H1 (cell line): ENCODE measurements at regions not wholly inside any gene's neighbourhood (a gene's known extent, or its start where the extent isn't known, plus 50 kb on each side); places are given as distances from the start of the nearest gene placed in this dataset.
A peak's percentile ranks its signal among the peaks of the same experiment; 100 is the strongest.
"Not testable (repeated sequence)": the region's sequence is repeated elsewhere in the genome, so short reads cannot be mapped to it uniquely, and the experiment has no call there.

Source experiments
- CTCF ChIA-PET: fragments of 300-600 bp; sonication (Branson Sonifier 250); formaldehyde crosslinking; loops from one replicate; lab custom pipeline; 2021; ENCODE audit not compliant: partially characterized antibody; lab: Charles Lee
- POLR2A ChIA-PET: fragments of 300-600 bp; sonication (Branson Sonifier 250); formaldehyde crosslinking; loops from one replicate; lab custom pipeline; 2021; ENCODE audit warnings: inconsistent platforms; ENCODE audit not compliant: partially characterized antibody; lab: Charles Lee
- DNase-seq, 2 experiments: peaks; one replicate each; pipeline versions ENCODE4 v3.0.0 to v3.0.0-alpha.2; 2010 to 2022; ENCODE audit warnings: low spot score in 2 of 2, low read depth in 1 of 2, mixed read lengths in 1 of 2
- FAIRE-seq: peaks from 2 replicates; lab custom pipeline; 2011; peaks lifted over from hg19 to GRCh38; lab: Jason Lieb, UNC
- H2AFZ ChIP-seq: 2 replicates; pipeline ENCODE4 v1.8.1; 2012; ENCODE audit warnings: low read length, inconsistent platforms
- H2AK5ac ChIP-seq: 2 replicates; pipeline ENCODE4 v1.6.1; 2013; ENCODE audit warnings: low read depth, low read length
- H2BK120ac ChIP-seq: replicated peaks from 2 replicates; pipeline ENCODE3; 2013; ENCODE audit warnings: low read depth, low read length, inconsistent platforms
- H2BK12ac ChIP-seq: 2 replicates; pipeline ENCODE4 v1.6.1; 2013; ENCODE audit warnings: low read depth, low read length
- H2BK15ac ChIP-seq: 2 replicates; pipeline ENCODE4 v1.6.1; 2013; ENCODE audit warnings: low read length
- H2BK20ac ChIP-seq: 2 replicates; pipeline ENCODE4 v1.6.1; 2013; ENCODE audit warnings: low read length
- H2BK5ac ChIP-seq: 2 replicates; pipeline ENCODE4 v1.6.1; 2013; ENCODE audit warnings: low read depth, low read length
- H3K14ac ChIP-seq: 2 replicates; pipeline ENCODE4 v1.6.1; 2013; ENCODE audit warnings: inconsistent platforms; ENCODE audit not compliant: insufficient read length
- H3K18ac ChIP-seq: 2 replicates; pipeline ENCODE4 v1.6.1; 2013; ENCODE audit warnings: low read length; ENCODE audit errors: extremely low read depth
- H3K23ac ChIP-seq: 2 replicates; pipeline ENCODE4 v1.6.1; 2013; ENCODE audit warnings: inconsistent platforms; ENCODE audit not compliant: insufficient read length
- H3K23me2 ChIP-seq: 2 replicates; pipeline ENCODE4 v1.6.1; 2013; ENCODE audit warnings: low read depth, low read length
- H3K27ac ChIP-seq: 2 replicates; pipeline ENCODE4 v1.6.1; 2011; ENCODE audit warnings: low read depth, low read length, inconsistent platforms
- H3K27me3 ChIP-seq, 4 experiments: replicated peaks in 1 of 4; 1 replicate in 1 of 4; 2 replicates in 3 of 4; pipeline versions ENCODE4 v1.6.1 to v1.8.1; 2011 to 2013; ENCODE audit warnings: low read length in 3 of 4, mild to moderate bottlenecking in 3 of 4, inconsistent platforms in 2 of 4, mixed read lengths in 2 of 4, moderate library complexity in 1 of 4; ENCODE audit not compliant: control insufficient read depth in 3 of 4, insufficient read depth in 3 of 4; ENCODE audit errors: extremely low read depth in 1 of 4
- H3K36me3 ChIP-seq, 4 experiments: 2 replicates each; pipeline versions ENCODE4 v1.6.1 to v1.8.1; 2011 to 2013; ENCODE audit warnings: mild to moderate bottlenecking in 4 of 4, low read length in 3 of 4, moderate library complexity in 2 of 4, control low read depth in 1 of 4, inconsistent platforms in 1 of 4; ENCODE audit not compliant: insufficient read depth in 4 of 4, control insufficient read depth in 2 of 4
- H3K4ac ChIP-seq: replicated peaks from 2 replicates; pipeline ENCODE3; 2013; ENCODE audit warnings: low read length, low read depth, mixed read lengths, inconsistent platforms; ENCODE audit not compliant: insufficient read length
- H3K4me1 ChIP-seq, 4 experiments: replicated peaks in 1 of 4; 1 replicate in 1 of 4; 2 replicates in 3 of 4; pipeline versions ENCODE4 v1.6.1 to v1.8.1; 2011 to 2013; ENCODE audit warnings: low read length in 3 of 4, inconsistent platforms in 2 of 4, mixed read lengths in 1 of 4; ENCODE audit not compliant: insufficient read depth in 4 of 4, control insufficient read depth in 3 of 4
- H3K4me2 ChIP-seq, 2 experiments: 2 replicates each; pipeline versions ENCODE4 v1.6.1 to v1.8.1; 2011 to 2013; ENCODE audit warnings: low read depth in 2 of 2, low read length in 2 of 2, control low read depth in 1 of 2, inconsistent platforms in 1 of 2, mild to moderate bottlenecking in 1 of 2; ENCODE audit not compliant: insufficient read depth in 1 of 2
- H3K4me3 ChIP-seq, 4 experiments: fragments of 200-600, 300-600 bp in 1 of 4; sonication (generic), shearing (Covaris generic), sonication (Bioruptor Twin) in 1 of 4; 2 replicates each; pipeline versions ENCODE4 v1.5.1 to v1.8.1; 2011 to 2016; ENCODE audit warnings: low read length in 4 of 4, low read depth in 3 of 4, control low read depth in 2 of 4, inconsistent platforms in 2 of 4, mild to moderate bottlenecking in 2 of 4, mixed read lengths in 1 of 4, moderate library complexity in 1 of 4; ENCODE audit not compliant: insufficient read depth in 2 of 4; ENCODE audit errors: extremely low read depth in 1 of 4
- H3K56ac ChIP-seq: replicated peaks from 2 replicates; pipeline ENCODE3; 2013; ENCODE audit warnings: low read depth, mild to moderate bottlenecking, mixed read lengths, low read length, inconsistent platforms; ENCODE audit not compliant: insufficient read length
- H3K79me1 ChIP-seq: 2 replicates; pipeline ENCODE4 v1.6.1; 2013; ENCODE audit warnings: low read depth, low read length, control low read depth
- H3K79me2 ChIP-seq, 2 experiments: 2 replicates each; pipeline versions ENCODE4 v1.6.1 to v1.8.1; 2012 to 2013; ENCODE audit warnings: low read length in 2 of 2, mild to moderate bottlenecking in 2 of 2, inconsistent platforms in 1 of 2; ENCODE audit not compliant: insufficient read depth in 2 of 2, control insufficient read depth in 1 of 2
- H3K9ac ChIP-seq, 4 experiments: replicated peaks in 1 of 4; 1 replicate in 1 of 4; 2 replicates in 3 of 4; pipeline versions ENCODE4 v1.6.1 to v1.8.1; 2011 to 2013; ENCODE audit warnings: low read depth in 3 of 4, low read length in 3 of 4, control low read depth in 2 of 4, mild to moderate bottlenecking in 2 of 4, moderate library complexity in 2 of 4, inconsistent platforms in 1 of 4; ENCODE audit errors: extremely low read depth in 1 of 4
- H3K9me3 ChIP-seq, 2 experiments: 2 replicates each; pipeline versions ENCODE4 v1.6.1 to v1.8.1; 2012 to 2013; ENCODE audit warnings: mild to moderate bottlenecking in 2 of 2, moderate library complexity in 2 of 2, control low read depth in 1 of 2, inconsistent platforms in 1 of 2, low read depth in 1 of 2, low read length in 1 of 2, mixed read lengths in 1 of 2; ENCODE audit not compliant: insufficient read depth in 2 of 2
- H4K20me1 ChIP-seq, 2 experiments: replicated peaks in 1 of 2; 2 replicates each; pipeline versions ENCODE3 to v1.8.1; 2011 to 2013; ENCODE audit warnings: inconsistent platforms in 2 of 2, low read length in 2 of 2, mild to moderate bottlenecking in 1 of 2; ENCODE audit not compliant: insufficient read depth in 2 of 2, control insufficient read depth in 1 of 2
- H4K5ac ChIP-seq: 2 replicates; pipeline ENCODE4 v1.6.1; 2013; ENCODE audit warnings: low read length, low read depth, mixed read lengths, inconsistent platforms; ENCODE audit not compliant: insufficient read length
- H4K8ac ChIP-seq: 2 replicates; pipeline ENCODE4 v1.8.0; 2013; ENCODE audit warnings: mild to moderate bottlenecking, moderate library complexity, low read length, inconsistent platforms; ENCODE audit not compliant: insufficient read depth; ENCODE audit errors: extremely low read depth
- H4K91ac ChIP-seq: replicated peaks from 2 replicates; pipeline ENCODE3; 2013; ENCODE audit warnings: low read length, mixed read lengths, inconsistent platforms; ENCODE audit not compliant: insufficient read length
- WGBS, 2 experiments: shearing (Covaris generic) in 1 of 2; methylation state at CpG; one replicate each; pipeline versions ENCODE4 v1.1.6 to v1.1.7; 2013 to 2015; ENCODE audit warnings: low lambda C conversion rate in 2 of 2, mixed read lengths in 2 of 2, inconsistent platforms in 1 of 2, low coverage in 1 of 2, missing lambda C conversion rate in 1 of 2; ENCODE audit not compliant: insufficient replicate concordance in 2 of 2, insufficient coverage in 1 of 2, insufficient read length in 1 of 2; ENCODE audit errors: extremely low coverage in 1 of 2, missing lambda C conversion rate in 1 of 2; 5-methylcytosine and 5-hydroxymethylcytosine counted together

DNA sequence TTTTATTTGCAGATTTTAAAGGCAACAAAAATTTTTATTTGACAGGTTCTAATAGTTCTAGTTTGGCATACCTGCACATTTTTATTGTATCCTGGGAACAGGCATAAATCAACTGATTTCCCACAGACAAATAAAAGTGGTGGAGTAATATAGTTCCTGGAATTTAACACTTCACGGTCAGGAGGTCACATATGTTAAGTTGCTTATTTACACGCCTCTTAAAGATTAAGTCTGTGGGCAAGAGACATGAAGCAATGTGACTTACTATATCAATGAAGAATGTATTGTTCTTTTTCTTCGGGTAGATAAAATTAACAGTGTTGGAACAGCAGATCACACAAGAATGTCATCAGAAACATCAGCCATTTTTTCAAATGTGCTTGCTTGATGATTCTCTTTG is 558.3 kb downstream of the TTLL7 start:
- H3K27me3 ChIP-seq, H3K56ac ChIP-seq, H3K23ac ChIP-seq, H3K4me1 ChIP-seq, H3K9me3 ChIP-seq, DNase-seq, H3K36me3 ChIP-seq, H3K4ac ChIP-seq, H2AFZ ChIP-seq, H3K9ac ChIP-seq, H2BK5ac ChIP-seq, H2BK12ac ChIP-seq, POLR2A ChIA-PET, H2BK15ac ChIP-seq, H2BK120ac ChIP-seq, CTCF ChIA-PET, H4K5ac ChIP-seq, H3K79me2 ChIP-seq, H4K20me1 ChIP-seq, H3K18ac ChIP-seq, H3K4me3 ChIP-seq, H3K27ac ChIP-seq, H4K8ac ChIP-seq, H4K91ac ChIP-seq, H3K14ac ChIP-seq, H2AK5ac ChIP-seq, H3K23me2 ChIP-seq, H3K79me1 ChIP-seq, H3K4me2 ChIP-seq, H2BK20ac ChIP-seq: not testable (repeated sequence)
- WGBS, 2 experiments, result 88% methylated on average over 3 of the region's 3 CpGs; no CpG with 5 or more reads in 1 of the 2 experiments
- peak; percentile 45 for FAIRE-seq

DNA sequence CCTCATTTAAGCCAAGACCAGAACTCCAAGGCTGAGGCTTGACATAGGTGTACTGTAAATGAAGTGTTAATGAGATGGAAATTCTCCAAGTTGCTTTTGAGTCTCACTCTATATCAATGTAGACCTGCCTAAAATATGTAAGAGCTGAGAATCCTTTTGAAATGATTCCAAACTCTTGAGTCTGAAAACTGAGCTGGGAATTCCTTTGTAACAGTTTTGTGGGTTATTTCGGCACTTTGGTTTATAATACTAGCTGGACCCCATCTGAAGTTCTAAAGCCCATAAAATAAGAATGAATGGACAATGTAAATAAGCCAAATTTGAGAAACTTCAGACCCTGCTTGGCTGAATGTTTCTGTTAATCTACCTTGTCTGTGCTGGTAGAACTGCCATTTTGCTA is 558.9 kb downstream of the TTLL7 start:
- H3K18ac ChIP-seq, H3K36me3 ChIP-seq, H2AK5ac ChIP-seq, H2BK12ac ChIP-seq, H3K9me3 ChIP-seq, H3K79me2 ChIP-seq, H2BK120ac ChIP-seq, H4K91ac ChIP-seq, H2BK20ac ChIP-seq, H3K4me2 ChIP-seq, H3K79me1 ChIP-seq, H3K4me1 ChIP-seq, H4K8ac ChIP-seq, DNase-seq, H2AFZ ChIP-seq, H3K23ac ChIP-seq, H4K5ac ChIP-seq, H3K56ac ChIP-seq, CTCF ChIA-PET, POLR2A ChIA-PET, H3K4ac ChIP-seq, H3K27ac ChIP-seq, H3K4me3 ChIP-seq, H3K27me3 ChIP-seq, H3K23me2 ChIP-seq, H2BK5ac ChIP-seq, H3K9ac ChIP-seq, H2BK15ac ChIP-seq, H3K14ac ChIP-seq, H4K20me1 ChIP-seq: not testable (repeated sequence)
- 95% methylated on average over 1 of the region's 1 CpG; no CpG with 5 or more reads in 1 of the 2 experiments for WGBS, 2 experiments
- FAIRE-seq, result peak; percentile 81
